Aorta (tissue), 5 donors: ENCODE measurements at regions not wholly inside any gene's neighbourhood (a gene's known extent, or its start where the extent isn't known, plus 50 kb on each side); places are given as distances from the start of the nearest gene placed in this dataset.

Source experiments
- ATAC-seq: fragments of 200-7000 bp; cut with Tn5 transposase; one replicate; pipeline ENCODE4 v1.9.1; 2022; ENCODE audit warnings: moderate library complexity; ENCODE audit not compliant: low FRiP score
- DNase-seq, 2 donors: peaks; one replicate each; pipeline ENCODE4 v3.0.0-alpha.2; 2020
- H3K27ac ChIP-seq, 2 donors: one replicate each; pipeline ENCODE4 v1.5.1; 2013; ENCODE audit warnings: low read length in 2 of 2, mild to moderate bottlenecking in 2 of 2, moderate library complexity in 2 of 2, control low read depth in 1 of 2, inconsistent platforms in 1 of 2, low read depth in 1 of 2
- H3K27me3 ChIP-seq, 2 donors: one replicate each; pipeline ENCODE4 v1.6.1; 2013; ENCODE audit warnings: control low read depth in 1 of 2, low read length in 1 of 2, mild to moderate bottlenecking in 1 of 2, moderate library complexity in 1 of 2; ENCODE audit not compliant: insufficient read depth in 2 of 2, control insufficient read depth in 1 of 2
- H3K36me3 ChIP-seq, 2 donors: one replicate each; pipeline ENCODE4 v1.6.1; 2013; ENCODE audit warnings: control low read depth in 1 of 2, low read length in 1 of 2, mild to moderate bottlenecking in 1 of 2; ENCODE audit not compliant: insufficient read depth in 2 of 2, control insufficient read depth in 1 of 2
- H3K4me1 ChIP-seq, 2 donors: one replicate each; pipeline ENCODE4 v1.6.1; 2013; ENCODE audit warnings: low read length in 2 of 2, control low read depth in 1 of 2, mild to moderate bottlenecking in 1 of 2, moderate library complexity in 1 of 2; ENCODE audit not compliant: insufficient read depth in 2 of 2, control insufficient read depth in 1 of 2
- H3K4me3 ChIP-seq, 2 donors: one replicate each; pipeline ENCODE4 v1.5.1; 2013; ENCODE audit warnings: low read length in 2 of 2, control low read depth in 1 of 2, mild to moderate bottlenecking in 1 of 2
- H3K9me3 ChIP-seq: one replicate; pipeline ENCODE4 v1.6.1; 2013; ENCODE audit warnings: mild to moderate bottlenecking, low read length; ENCODE audit not compliant: control insufficient read depth
- WGBS, 2 donors: extraction: QIAGEN DNeasy Blood & Tissue Kit; methylation state at CpG; one replicate each; pipeline ENCODE4 v1.1.7; 2013; 5-methylcytosine and 5-hydroxymethylcytosine counted together
- intact Hi-C, 2 donors: fragments of 100-400 bp; cut with DNase I; formaldehyde crosslinking; loops; one replicate each; pipeline versions ENCODE4 v1.14.2 to v1.15.0; 2022
- donor health status: healthy with polysubstance abuse.
- donor health status: Bipolar disorder and iron deficiency.
- donor health status: DM: no; HTN: no; CAD: no.
- donor health status: DM: no; HTN: no; CAD: no.
- donor health status: DM: yes; HTN: yes; CAD: no.

DNA sequence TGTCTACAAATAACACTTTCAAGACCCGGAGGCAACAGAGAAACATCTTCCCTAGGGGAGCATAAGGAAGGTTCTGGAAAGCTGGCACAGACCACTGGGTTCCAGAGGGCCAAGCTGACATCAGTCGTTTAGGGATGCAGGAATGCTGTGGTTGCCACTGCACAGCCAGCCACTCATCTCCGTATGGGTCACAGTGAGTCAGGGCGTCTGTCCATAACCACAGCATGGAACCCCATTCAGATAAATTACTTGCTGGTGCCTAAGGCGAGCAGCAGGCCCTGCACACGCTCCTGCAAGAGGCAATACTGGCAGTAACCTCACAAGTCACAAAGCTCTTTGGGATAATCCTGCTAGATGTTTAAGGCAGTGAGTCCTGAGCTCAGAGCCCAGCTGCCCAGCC is 140.9 kb upstream of the UBL3 start:
- intact Hi-C loops: no loop called here
- no peak for ATAC-seq
- no peak for DNase-seq
- Histone ChIP-seq H3K9me3 (peaks cover 3% of the 10 kb centered on the region), H3K27ac (no peak overlapping the region), H3K4me1 (no peaks in the 10 kb centered on the region), H3K36me3 (no peaks in the 10 kb centered on the region), H3K27me3 (no peaks in the 10 kb centered on the region), H3K4me3 (no peak overlapping the region)
- WGBS, 2 donors: 61 to 68% methylated on average over 6 of the region's 6 CpGs

DNA sequence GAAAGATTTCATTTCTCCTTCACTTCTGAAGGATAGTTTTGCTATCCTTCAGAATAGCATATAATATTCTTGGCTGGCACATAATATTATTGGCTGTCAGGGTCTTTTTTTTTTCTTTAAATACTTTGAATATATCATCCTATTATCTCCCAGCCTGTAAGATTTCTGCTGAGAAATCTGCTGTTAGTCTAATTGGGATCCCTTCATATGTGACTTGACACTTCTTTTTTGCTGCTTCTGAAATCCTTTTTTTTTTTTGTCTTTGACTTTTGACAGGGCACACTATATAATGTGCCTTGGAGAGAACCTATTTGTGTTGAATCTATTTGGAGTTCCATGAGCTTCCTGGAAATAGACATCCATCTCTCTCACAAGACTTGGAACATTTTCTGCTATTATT is 136.9 kb upstream of the UBL3 start:
- no peak overlapping the region for H3K4me3 ChIP-seq
- intact Hi-C loops: no loop called here
- peaks cover 3% of the 10 kb centered on the region for H3K9me3 ChIP-seq
- no peak overlapping the region for H3K27ac ChIP-seq
- H3K27me3 ChIP-seq: no peaks in the 10 kb centered on the region
- DNase-seq (no peak), ATAC-seq (no peak)
- H3K36me3 ChIP-seq: no peaks in the 10 kb centered on the region
- no peaks in the 10 kb centered on the region for H3K4me1 ChIP-seq

DNA sequence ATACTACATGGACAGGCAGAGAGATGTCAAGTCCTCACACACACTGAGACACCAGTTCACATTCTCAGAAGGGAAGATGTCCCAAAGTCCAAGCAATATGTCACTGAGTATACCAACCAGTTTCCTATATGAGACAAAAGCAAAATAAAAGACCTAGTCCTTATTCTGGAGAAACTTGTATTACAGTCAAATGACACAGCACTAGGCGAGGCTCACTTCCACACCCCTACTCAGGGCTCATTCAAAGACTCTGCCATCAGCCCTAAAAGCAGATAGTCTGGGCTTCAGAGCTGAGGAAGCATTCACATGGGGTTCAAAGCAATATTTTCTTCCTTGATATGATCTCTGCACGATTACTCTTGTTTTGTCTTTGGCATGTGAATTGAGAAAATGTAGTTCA is 129.9 kb upstream of the UBL3 start:
- WGBS, 2 donors: 78 to 81% methylated on average over 2 of the region's 2 CpGs
- Histone ChIP-seq H3K27me3 (no peaks in the 10 kb centered on the region), H3K36me3 (no peaks in the 10 kb centered on the region), H3K4me3 (no peak overlapping the region), H3K27ac (no peak overlapping the region), H3K4me1 (no peaks in the 10 kb centered on the region), H3K9me3 (peaks cover 3% of the 10 kb centered on the region)
- intact Hi-C loops: no loop called here
- DNase-seq: no peak
- no peak for ATAC-seq

DNA sequence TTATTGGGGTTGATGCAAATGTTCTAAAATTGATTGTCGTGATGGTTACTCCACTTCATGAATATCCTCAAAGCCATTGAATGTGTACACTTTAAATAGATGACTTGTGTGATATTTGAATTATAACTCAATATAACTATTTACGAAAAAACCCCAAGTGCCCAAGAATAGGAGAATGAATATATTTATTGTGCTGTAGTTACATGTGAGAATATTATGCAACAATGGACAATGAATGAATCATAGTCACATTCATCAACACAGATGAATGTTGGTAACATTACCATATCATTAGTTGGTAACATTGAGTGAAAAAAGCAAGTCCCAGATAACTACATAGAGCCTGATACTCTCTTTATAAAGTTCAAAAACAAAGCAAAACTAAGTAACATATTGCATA is 127.8 kb upstream of the UBL3 start:
- DNase-seq (no peak), ATAC-seq (no peak)
- Histone ChIP-seq H3K36me3 (no peaks in the 10 kb centered on the region), H3K4me3 (no peak overlapping the region), H3K9me3 (peaks cover 3% of the 10 kb centered on the region), H3K27me3 (no peaks in the 10 kb centered on the region), H3K27ac (no peak overlapping the region), H3K4me1 (no peaks in the 10 kb centered on the region)
- intact Hi-C loops: no loop called here
- WGBS, 2 donors: 92 to 94% methylated on average over 2 of the region's 2 CpGs

DNA sequence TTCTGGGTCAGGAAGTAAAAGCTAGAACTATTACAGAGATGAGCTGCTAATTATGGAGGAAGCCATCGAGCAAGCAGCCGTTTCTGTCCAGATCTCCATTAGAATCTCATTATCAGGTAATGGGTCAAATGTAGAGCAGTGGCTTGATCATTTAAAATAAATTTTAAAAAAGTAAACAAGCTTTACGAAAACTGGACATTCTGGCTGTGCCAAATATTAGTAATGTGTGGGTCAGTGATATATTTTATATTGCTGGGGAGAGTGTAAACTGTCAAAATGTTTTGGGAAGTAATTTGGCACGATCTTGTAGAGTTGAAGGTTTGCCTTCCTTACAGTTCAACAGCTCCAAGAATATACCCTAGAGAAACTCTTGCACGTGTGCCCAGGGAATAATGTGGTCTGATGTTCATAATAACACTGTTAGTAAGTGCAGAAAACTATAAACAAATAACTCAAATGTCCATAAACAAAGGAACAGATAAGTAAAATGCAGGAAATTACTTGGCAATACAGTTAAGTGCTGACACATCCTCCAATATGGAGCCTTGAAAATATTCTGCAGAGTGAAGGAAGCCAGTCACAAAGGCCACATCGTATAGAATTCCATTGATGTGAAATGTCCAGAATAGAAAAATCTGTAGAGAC is 127.2 kb upstream of the UBL3 start:
- 73 to 74% methylated on average over 6 of the region's 6 CpGs for WGBS, 2 donors
- no peak overlapping the region for H3K27ac ChIP-seq
- intact Hi-C loops: no loop called here
- DNase-seq (no peak), ATAC-seq (no peak)
- no peaks in the 10 kb centered on the region for H3K27me3 ChIP-seq
- H3K4me3 ChIP-seq: no peak overlapping the region
- no peaks in the 10 kb centered on the region for H3K36me3 ChIP-seq
- H3K9me3 ChIP-seq: peaks cover 3% of the 10 kb centered on the region
- no peaks in the 10 kb centered on the region for H3K4me1 ChIP-seq

DNA sequence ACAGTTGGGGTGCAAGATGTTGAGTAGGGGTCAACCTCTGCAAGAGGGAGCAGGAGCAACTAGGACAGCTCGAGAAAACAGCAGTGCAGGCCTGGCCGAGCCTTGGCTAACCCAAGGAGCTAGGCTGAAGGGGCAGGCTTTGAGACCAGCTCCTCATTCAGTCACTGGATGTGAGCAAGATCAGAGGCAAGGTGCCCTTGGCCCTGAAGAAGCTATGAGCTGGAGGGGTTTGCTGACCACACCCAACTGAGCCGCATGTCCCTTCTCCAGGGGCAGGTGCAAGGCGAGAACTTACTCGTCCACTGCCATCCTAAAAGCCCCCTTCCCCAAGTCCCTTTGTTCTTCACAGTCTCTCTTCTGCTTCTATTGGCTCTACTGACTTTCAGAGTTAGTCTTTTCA is 126.1 kb upstream of the UBL3 start:
- DNase-seq (no peak), ATAC-seq (no peak)
- 95 to 96% methylated on average over 5 of the region's 5 CpGs for WGBS, 2 donors
- no peaks in the 10 kb centered on the region for H3K4me1 ChIP-seq
- no peak overlapping the region for H3K4me3 ChIP-seq
- H3K27me3 ChIP-seq: no peaks in the 10 kb centered on the region
- no peak overlapping the region for H3K27ac ChIP-seq
- H3K9me3 ChIP-seq: peaks cover 3% of the 10 kb centered on the region
- intact Hi-C loops: no loop called here
- H3K36me3 ChIP-seq: no peaks in the 10 kb centered on the region

DNA sequence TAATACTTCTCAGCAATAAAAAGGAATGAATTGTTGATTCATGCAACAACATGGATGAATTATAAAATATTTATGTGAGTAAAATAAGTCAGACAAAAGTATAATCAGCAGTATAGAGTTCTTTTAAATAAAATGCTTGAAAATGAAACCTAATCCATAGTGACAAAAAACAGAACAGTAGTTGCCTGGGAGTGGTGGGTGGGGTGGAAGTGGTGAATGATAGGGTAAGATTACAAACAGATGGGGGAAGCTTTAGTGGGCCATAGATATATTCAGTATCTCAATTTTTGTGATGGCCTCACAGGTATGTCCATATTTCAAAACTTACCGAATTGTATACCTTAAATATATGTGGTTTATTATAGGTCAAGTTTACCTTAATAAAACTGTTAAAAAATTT is 124.9 kb upstream of the UBL3 start:
- H3K36me3 ChIP-seq: no peaks in the 10 kb centered on the region
- DNase-seq (no peak), ATAC-seq (no peak)
- WGBS, 2 donors: 97 to 100% methylated on average over 1 of the region's 1 CpG
- no peak overlapping the region for H3K27ac ChIP-seq
- no peak overlapping the region for H3K4me3 ChIP-seq
- H3K27me3 ChIP-seq: no peaks in the 10 kb centered on the region
- intact Hi-C loops: no loop called here
- H3K9me3 ChIP-seq: no peaks in the 10 kb centered on the region
- H3K4me1 ChIP-seq: no peaks in the 10 kb centered on the region

DNA sequence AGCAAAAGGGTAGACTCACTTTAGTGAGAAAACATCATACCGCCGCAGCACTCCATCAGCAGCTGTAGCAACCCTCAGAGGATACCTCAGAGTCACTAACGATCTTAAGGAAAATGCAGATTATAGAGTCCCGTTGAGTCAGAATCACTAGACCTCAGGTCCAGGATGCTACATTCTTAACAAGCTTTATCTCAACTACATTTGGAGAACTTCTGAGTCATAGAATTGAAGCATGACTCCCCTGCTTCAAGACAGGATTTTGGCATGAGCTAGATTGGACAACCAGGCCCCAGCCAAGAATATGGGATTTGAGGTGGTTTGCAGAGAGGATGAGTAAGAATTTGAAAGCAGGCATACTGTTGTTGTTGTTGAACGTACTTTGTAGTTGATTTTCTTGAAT is 118.9 kb upstream of the UBL3 start:
- H3K4me1 ChIP-seq: no peaks in the 10 kb centered on the region
- ATAC-seq (no peak), DNase-seq (no peak)
- intact Hi-C loops: no loop called here
- H3K36me3 ChIP-seq: no peaks in the 10 kb centered on the region
- H3K9me3 ChIP-seq: no peaks in the 10 kb centered on the region
- no peak overlapping the region for H3K27ac ChIP-seq
- H3K4me3 ChIP-seq: no peak overlapping the region
- no peaks in the 10 kb centered on the region for H3K27me3 ChIP-seq
- WGBS, 2 donors: 90% methylated on average over 5 of the region's 5 CpGs

DNA sequence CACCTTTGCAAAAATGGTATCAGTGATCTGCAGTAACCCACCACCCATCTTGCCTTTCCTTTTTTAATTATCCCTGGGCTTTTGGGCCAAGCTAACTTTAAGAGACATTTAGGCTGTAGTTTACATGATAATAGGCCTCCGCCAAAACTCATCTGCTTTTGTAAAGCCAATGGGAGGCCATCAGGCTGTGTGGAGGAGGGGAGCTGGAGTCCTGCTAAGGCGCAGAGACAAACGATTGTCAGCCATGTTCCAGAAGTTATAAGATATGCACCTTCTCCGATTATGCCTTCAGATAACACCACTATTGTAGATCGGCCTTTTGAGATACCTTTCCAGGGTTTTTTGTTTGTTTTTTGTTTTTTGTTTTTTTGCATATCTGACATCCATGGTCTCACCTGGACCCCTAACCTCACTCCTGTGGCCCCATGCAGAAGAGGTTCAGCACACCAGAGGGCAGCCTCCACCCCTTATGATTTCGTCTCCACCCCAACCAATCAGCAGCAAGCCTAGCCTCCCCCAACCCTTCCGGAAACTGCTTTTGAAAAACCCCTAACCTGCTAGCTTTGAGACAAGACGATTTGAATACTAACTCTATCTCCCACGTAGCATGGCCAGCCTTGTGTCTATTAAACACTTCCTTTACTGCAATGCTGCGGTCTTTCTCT is 113.9 kb upstream of the UBL3 start:
- Histone ChIP-seq H3K9me3 (peaks cover 1% of the 10 kb centered on the region), H3K27me3 (no peaks in the 10 kb centered on the region), H3K4me3 (no peak overlapping the region), H3K27ac (no peak overlapping the region), H3K36me3 (no peaks in the 10 kb centered on the region), H3K4me1 (no peaks in the 10 kb centered on the region)
- intact Hi-C loops: no loop called here
- no peak for ATAC-seq
- 89 to 90% methylated on average over 10 of the region's 10 CpGs for WGBS, 2 donors
- DNase-seq: no peak
